ENCODE measurements at regions not wholly inside any gene's neighbourhood (a gene's known extent, or its start where the extent isn't known, plus 50 kb on each side); places are given as distances from the start of the nearest gene placed in this dataset.

- CTCF ChIA-PET, result interaction anchor here (0.6 kb wide), 1 partner anchor 26 kb away, joined by 4 read pairs; no protein-coding TSS in a partner anchor
- no TSS peak for BruUV-seq (replicated peaks)
- POLR2A ChIA-PET, result no interaction called here
These were observed 100.2 kb upstream of the BOC start for GRCh38 chr3:113111011-113111707.

More at GRCh38 chr3:113111011-113111707, 100.2 kb upstream of the BOC start:
- RAD21 ChIA-PET (ENCODE audit: low non-redundant PET in 1 of 2, low total read pairs in 2 of 2, uncharacterized antibody in 2 of 2, unreplicated experiment in 2 of 2), result no interaction called here
- H3K27me3 ChIP-seq (ENCODE audit: insufficient read depth, low read length), result no peaks in the 10 kb centered on the region
- ATAC-seq (peak; percentile 47; the same call in 1 of the 2 replicates), DNase-seq (ENCODE audit: low read depth, low spot score) (no peak)
- H3K9me3 ChIP-seq (ENCODE audit: control insufficient read depth in 1 of 2, insufficient read depth in 1 of 2, low read depth in 1 of 2, low read length in 2 of 2), result no peaks in the 10 kb centered on the region
- H3K27ac ChIP-seq (ENCODE audit: low read depth, low read length), result no peak overlapping the region
- no peak overlapping the region for H3K9ac ChIP-seq (ENCODE audit: low read length)
- no peak overlapping the region for H3K4me3 ChIP-seq (replicated peaks in 1 of 2; ENCODE audit: low read depth in 1 of 2, low read length in 2 of 2)
- TF ChIP-seq FOSL1 (IDR thresholded peaks at IDR 0.05; ENCODE audit: low read depth) (no peak), EZH2phosphoT487 (IDR thresholded peaks at IDR 0.05; ENCODE audit: borderline replicate concordance) (no peak), CEBPB (IDR thresholded peaks at IDR 0.05; ENCODE audit: low read depth) (no peak), TCF7L2 (IDR thresholded peaks at IDR 0.05; ENCODE audit: borderline replicate concordance, extremely low read depth, insufficient read depth, insufficient read length) (no peak), YY1 (IDR thresholded peaks at IDR 0.05; ENCODE audit: extremely low read depth, insufficient replicate concordance, low read depth, low read length) (no peak)
- TF ChIP-seq, protein P1, sequence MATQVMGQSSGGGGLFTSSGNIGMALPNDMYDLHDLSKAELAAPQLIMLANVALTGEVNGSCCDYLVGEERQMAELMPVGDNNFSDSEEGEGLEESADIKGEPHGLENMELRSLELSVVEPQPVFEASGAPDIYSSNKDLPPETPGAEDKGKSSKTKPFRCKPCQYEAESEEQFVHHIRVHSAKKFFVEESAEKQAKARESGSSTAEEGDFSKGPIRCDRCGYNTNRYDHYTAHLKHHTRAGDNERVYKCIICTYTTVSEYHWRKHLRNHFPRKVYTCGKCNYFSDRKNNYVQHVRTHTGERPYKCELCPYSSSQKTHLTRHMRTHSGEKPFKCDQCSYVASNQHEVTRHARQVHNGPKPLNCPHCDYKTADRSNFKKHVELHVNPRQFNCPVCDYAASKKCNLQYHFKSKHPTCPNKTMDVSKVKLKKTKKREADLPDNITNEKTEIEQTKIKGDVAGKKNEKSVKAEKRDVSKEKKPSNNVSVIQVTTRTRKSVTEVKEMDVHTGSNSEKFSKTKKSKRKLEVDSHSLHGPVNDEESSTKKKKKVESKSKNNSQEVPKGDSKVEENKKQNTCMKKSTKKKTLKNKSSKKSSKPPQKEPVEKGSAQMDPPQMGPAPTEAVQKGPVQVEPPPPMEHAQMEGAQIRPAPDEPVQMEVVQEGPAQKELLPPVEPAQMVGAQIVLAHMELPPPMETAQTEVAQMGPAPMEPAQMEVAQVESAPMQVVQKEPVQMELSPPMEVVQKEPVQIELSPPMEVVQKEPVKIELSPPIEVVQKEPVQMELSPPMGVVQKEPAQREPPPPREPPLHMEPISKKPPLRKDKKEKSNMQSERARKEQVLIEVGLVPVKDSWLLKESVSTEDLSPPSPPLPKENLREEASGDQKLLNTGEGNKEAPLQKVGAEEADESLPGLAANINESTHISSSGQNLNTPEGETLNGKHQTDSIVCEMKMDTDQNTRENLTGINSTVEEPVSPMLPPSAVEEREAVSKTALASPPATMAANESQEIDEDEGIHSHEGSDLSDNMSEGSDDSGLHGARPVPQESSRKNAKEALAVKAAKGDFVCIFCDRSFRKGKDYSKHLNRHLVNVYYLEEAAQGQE (IDR thresholded peaks at IDR 0.05; ENCODE audit: low read depth), result no peak
- peaks cover 5 to 7% of the 10 kb centered on the region in 2 experiments; a peak in 2 of 4 replicates for H3K4me1 ChIP-seq (ENCODE audit: control insufficient read depth in 1 of 2, insufficient read depth in 2 of 2, low read length in 2 of 2)
- no peaks in the 10 kb centered on the region for H3K36me3 ChIP-seq (ENCODE audit: control insufficient read depth in 1 of 2, insufficient read depth in 2 of 2, low read length in 2 of 2)
- intact Hi-C loops (cut with micrococcal nuclease), result no loop called here
- no peaks in the 10 kb centered on the region for H3K9me2 ChIP-seq (ENCODE audit: insufficient read depth)
- peak overlapping the region; percentile 74 for H2AFZ ChIP-seq (ENCODE audit: low read depth, low read length, poor library complexity, severe bottlenecking)
- H4K20me1 ChIP-seq (ENCODE audit: insufficient read depth), result no peaks in the 10 kb centered on the region
- H3K79me2 ChIP-seq (ENCODE audit: insufficient read depth, low read length), result no peaks in the 10 kb centered on the region
- H3K4me2 ChIP-seq (ENCODE audit: low read length), result peak overlapping the region; percentile 33
